Ovary (tissue), 3 donors: ENCODE measurements at regions not wholly inside any gene's neighbourhood (a gene's known extent, or its start where the extent isn't known, plus 50 kb on each side); places are given as distances from the start of the nearest gene placed in this dataset.

Experiments used
- POLR2A ChIP-seq: fragments of 450-650 bp; IDR thresholded peaks from one replicate; pipeline ENCODE4 v1.6.1; 2017; ENCODE audit warnings: antibody characterized with exemption, mild to moderate bottlenecking, moderate library complexity
- TF ChIP-seq, protein P1 (sequence below), 3 donors: fragments of 450-650 bp in 2 of 3; fragments of 200-600 bp in 1 of 3; IDR thresholded peaks; one replicate each; pipeline versions ENCODE4 v1.5.1 to v1.8.0; 2016 to 2022; ENCODE audit warnings: antibody characterized with exemption in 3 of 3, mild to moderate bottlenecking in 1 of 3
- donor health status: DM: no; HTN: no; CAD: no.

DNA sequence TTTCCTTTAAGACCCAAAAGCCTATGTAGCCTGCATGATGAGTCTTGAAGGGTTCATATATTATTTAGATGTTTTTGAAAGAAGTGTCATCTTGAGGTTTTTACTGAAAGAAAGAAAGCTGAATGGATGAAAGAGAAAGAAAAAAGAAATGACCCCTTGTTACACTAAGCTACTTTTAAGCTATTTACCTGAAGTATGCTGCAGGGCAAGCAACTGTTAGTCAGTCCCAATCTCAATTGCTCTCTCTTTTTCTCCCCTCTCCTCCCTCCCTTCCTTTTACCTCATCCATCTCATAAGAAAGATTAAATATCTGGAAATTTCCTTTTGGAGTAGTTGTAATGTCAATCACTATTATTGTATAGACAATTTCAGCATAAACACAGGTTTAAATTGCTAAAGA lies 512.4 kb downstream of the TMTC2 start:
- TF ChIP-seq, protein P1, sequence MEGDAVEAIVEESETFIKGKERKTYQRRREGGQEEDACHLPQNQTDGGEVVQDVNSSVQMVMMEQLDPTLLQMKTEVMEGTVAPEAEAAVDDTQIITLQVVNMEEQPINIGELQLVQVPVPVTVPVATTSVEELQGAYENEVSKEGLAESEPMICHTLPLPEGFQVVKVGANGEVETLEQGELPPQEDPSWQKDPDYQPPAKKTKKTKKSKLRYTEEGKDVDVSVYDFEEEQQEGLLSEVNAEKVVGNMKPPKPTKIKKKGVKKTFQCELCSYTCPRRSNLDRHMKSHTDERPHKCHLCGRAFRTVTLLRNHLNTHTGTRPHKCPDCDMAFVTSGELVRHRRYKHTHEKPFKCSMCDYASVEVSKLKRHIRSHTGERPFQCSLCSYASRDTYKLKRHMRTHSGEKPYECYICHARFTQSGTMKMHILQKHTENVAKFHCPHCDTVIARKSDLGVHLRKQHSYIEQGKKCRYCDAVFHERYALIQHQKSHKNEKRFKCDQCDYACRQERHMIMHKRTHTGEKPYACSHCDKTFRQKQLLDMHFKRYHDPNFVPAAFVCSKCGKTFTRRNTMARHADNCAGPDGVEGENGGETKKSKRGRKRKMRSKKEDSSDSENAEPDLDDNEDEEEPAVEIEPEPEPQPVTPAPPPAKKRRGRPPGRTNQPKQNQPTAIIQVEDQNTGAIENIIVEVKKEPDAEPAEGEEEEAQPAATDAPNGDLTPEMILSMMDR (IDR thresholded peaks at IDR 0.05): no peak
- no peak for TF ChIP-seq POLR2A
